Panc1 (cell line): ENCODE measurements at regions not wholly inside any gene's neighbourhood (a gene's known extent, or its start where the extent isn't known, plus 50 kb on each side); places are given as distances from the start of the nearest gene placed in this dataset.

Source experiments
- ATAC-seq: fragments of 200-7000 bp; cut with Tn5 transposase; 2 replicates; pipeline ENCODE4 v1.9.1; 2020; ENCODE audit warnings: mild to moderate bottlenecking, moderate library complexity
- BruUV-seq: library from RNA; stranded (reverse); fragments of 400-500 nt; replicated peaks from 2 replicates; lab custom pipeline; 2021; lab: Mats Ljungman, UMichigan
- CTCF ChIA-PET: fragments of 300-600 bp; sonication (Branson Sonifier 250); formaldehyde crosslinking; loops from one replicate; lab custom pipeline; 2022; ENCODE audit warnings: antibody characterized with exemption; lab: Charles Lee
- POLR2A ChIA-PET: fragments of 300-600 bp; sonication (Branson Sonifier 250); formaldehyde crosslinking; loops from one replicate; lab custom pipeline; 2022; ENCODE audit warnings: antibody characterized with exemption; lab: Charles Lee
- DNase-seq: peaks from one replicate; pipeline ENCODE4 v3.0.0-alpha.2; 2010; ENCODE audit warnings: low read depth, low spot score
- H3K27ac ChIP-seq: 2 replicates; pipeline ENCODE4 v1.5.1; 2011; ENCODE audit warnings: mild to moderate bottlenecking, low read length, inconsistent platforms
- H3K27me3 ChIP-seq: fragments of 200-500 bp; sonication (Bioruptor generic); 2 replicates; pipeline ENCODE4 v1.6.0; 2014; ENCODE audit warnings: low read length, inconsistent platforms; ENCODE audit not compliant: control insufficient read depth, insufficient read depth
- H3K36me3 ChIP-seq: fragments of 200-500 bp; sonication (Bioruptor generic); 2 replicates; pipeline ENCODE4 v1.5.1; 2014; ENCODE audit warnings: inconsistent platforms, mild to moderate bottlenecking, low read length, moderate library complexity; ENCODE audit not compliant: control insufficient read depth, insufficient read depth
- H3K4me1 ChIP-seq: 2 replicates; pipeline ENCODE4 v1.5.1; 2011; ENCODE audit warnings: inconsistent platforms, mild to moderate bottlenecking, low read length, moderate library complexity; ENCODE audit not compliant: control insufficient read depth, insufficient read depth
- H3K4me3 ChIP-seq, 2 experiments: 2 replicates each; pipeline ENCODE4 v1.5.1; 2011 to 2012; ENCODE audit warnings: low read depth in 2 of 2, low read length in 2 of 2, mild to moderate bottlenecking in 2 of 2, inconsistent platforms in 1 of 2, moderate library complexity in 1 of 2
- H3K9me3 ChIP-seq: fragments of 200-500 bp; sonication (Bioruptor generic); 2 replicates; pipeline ENCODE4 v1.5.1; 2014; ENCODE audit warnings: low read depth, mild to moderate bottlenecking, inconsistent platforms, low read length, moderate library complexity; ENCODE audit not compliant: control insufficient read depth, insufficient read depth
- POLR2AphosphoS5 ChIP-seq: IDR thresholded peaks from 2 replicates; pipeline ENCODE4 v1.6.1; 2012; ENCODE audit warnings: mild to moderate bottlenecking, low read depth, low read length, moderate library complexity
- SIN3A ChIP-seq: IDR thresholded peaks from 2 replicates; pipeline ENCODE4 v1.6.1; 2012; ENCODE audit warnings: low read depth, mild to moderate bottlenecking, low read length, moderate library complexity, borderline replicate concordance; ENCODE audit not compliant: insufficient read depth
- TCF7L2 ChIP-seq: IDR thresholded peaks from 2 replicates; pipeline ENCODE4 v1.6.1; 2011; ENCODE audit warnings: mild to moderate bottlenecking, low read depth, low read length, inconsistent platforms
- in situ Hi-C: cut with HindIII; loops from 2 replicates; pipeline ENCODE4 v1.10.0; 2016; ENCODE audit warnings: low sequenced_read_pairs, low pct_unique_long_range_greater_than_20kb
- intact Hi-C: fragments of 100-400 bp; cut with micrococcal nuclease; formaldehyde crosslinking; loops from one replicate; pipeline ENCODE4 v1.10.0; 2022; ENCODE audit not compliant: unreplicated experiment
- TF ChIP-seq, protein P1 (sequence below), 2 experiments: IDR thresholded peaks; 2 replicates each; pipeline ENCODE4 v1.6.1; 2011 to 2012; ENCODE audit warnings: low read depth in 2 of 2, control low read depth in 1 of 2, low read length in 1 of 2, mild to moderate bottlenecking in 1 of 2, moderate library complexity in 1 of 2; ENCODE audit not compliant: insufficient read depth in 1 of 2
- TF ChIP-seq, protein P2 (sequence below): fragments of 450-650 bp; IDR thresholded peaks from 2 replicates; pipeline ENCODE4 v1.5.1; 2017; ENCODE audit warnings: mild to moderate bottlenecking

DNA sequence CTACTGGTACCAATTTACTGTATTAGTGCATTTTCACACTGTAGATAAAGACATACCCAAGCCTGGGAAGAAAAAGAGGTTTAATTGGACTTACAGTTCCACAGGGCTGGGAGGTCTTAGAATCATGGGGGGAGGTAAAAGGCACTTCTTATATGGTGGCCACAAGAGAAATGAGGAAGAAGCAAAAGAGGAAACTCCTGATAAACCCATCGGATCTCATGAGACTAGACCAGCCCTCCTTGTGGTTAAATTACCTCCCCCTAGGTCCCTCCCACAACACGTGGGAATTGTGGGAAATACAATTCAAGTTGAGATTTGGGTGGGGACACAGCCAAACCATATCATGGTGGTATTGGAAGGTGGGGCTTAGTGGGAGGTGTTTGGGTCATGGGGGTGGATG is 56.5 kb upstream of the SPDL1 start:
- in situ Hi-C loops, result no loop called here
- ChIA-PET CTCF (no interaction called here), POLR2A (no interaction called here)
- Histone ChIP-seq H3K36me3 (no peaks in the 10 kb centered on the region), H3K27me3 (no peaks in the 10 kb centered on the region), H3K4me3 (no peak overlapping the region), H3K27ac (no peak overlapping the region), H3K4me1 (no peaks in the 10 kb centered on the region; the same call in 1 of the 2 replicates), H3K9me3 (no peaks in the 10 kb centered on the region)
- intact Hi-C loops, result no loop called here
- BruUV-seq, result no TSS peak
- ATAC-seq, result no peak
- no peak for DNase-seq
- TF ChIP-seq TCF7L2 (no peak), SIN3A (no peak), POLR2AphosphoS5 (no peak)
- TF ChIP-seq, protein P1, sequence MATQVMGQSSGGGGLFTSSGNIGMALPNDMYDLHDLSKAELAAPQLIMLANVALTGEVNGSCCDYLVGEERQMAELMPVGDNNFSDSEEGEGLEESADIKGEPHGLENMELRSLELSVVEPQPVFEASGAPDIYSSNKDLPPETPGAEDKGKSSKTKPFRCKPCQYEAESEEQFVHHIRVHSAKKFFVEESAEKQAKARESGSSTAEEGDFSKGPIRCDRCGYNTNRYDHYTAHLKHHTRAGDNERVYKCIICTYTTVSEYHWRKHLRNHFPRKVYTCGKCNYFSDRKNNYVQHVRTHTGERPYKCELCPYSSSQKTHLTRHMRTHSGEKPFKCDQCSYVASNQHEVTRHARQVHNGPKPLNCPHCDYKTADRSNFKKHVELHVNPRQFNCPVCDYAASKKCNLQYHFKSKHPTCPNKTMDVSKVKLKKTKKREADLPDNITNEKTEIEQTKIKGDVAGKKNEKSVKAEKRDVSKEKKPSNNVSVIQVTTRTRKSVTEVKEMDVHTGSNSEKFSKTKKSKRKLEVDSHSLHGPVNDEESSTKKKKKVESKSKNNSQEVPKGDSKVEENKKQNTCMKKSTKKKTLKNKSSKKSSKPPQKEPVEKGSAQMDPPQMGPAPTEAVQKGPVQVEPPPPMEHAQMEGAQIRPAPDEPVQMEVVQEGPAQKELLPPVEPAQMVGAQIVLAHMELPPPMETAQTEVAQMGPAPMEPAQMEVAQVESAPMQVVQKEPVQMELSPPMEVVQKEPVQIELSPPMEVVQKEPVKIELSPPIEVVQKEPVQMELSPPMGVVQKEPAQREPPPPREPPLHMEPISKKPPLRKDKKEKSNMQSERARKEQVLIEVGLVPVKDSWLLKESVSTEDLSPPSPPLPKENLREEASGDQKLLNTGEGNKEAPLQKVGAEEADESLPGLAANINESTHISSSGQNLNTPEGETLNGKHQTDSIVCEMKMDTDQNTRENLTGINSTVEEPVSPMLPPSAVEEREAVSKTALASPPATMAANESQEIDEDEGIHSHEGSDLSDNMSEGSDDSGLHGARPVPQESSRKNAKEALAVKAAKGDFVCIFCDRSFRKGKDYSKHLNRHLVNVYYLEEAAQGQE (IDR thresholded peaks at IDR 0.05; ENCODE audit: insufficient read depth in 1 of 2, low read depth in 2 of 2, low read length in 1 of 2), result no peak
- TF ChIP-seq, protein P2, sequence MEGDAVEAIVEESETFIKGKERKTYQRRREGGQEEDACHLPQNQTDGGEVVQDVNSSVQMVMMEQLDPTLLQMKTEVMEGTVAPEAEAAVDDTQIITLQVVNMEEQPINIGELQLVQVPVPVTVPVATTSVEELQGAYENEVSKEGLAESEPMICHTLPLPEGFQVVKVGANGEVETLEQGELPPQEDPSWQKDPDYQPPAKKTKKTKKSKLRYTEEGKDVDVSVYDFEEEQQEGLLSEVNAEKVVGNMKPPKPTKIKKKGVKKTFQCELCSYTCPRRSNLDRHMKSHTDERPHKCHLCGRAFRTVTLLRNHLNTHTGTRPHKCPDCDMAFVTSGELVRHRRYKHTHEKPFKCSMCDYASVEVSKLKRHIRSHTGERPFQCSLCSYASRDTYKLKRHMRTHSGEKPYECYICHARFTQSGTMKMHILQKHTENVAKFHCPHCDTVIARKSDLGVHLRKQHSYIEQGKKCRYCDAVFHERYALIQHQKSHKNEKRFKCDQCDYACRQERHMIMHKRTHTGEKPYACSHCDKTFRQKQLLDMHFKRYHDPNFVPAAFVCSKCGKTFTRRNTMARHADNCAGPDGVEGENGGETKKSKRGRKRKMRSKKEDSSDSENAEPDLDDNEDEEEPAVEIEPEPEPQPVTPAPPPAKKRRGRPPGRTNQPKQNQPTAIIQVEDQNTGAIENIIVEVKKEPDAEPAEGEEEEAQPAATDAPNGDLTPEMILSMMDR, result no peak

DNA sequence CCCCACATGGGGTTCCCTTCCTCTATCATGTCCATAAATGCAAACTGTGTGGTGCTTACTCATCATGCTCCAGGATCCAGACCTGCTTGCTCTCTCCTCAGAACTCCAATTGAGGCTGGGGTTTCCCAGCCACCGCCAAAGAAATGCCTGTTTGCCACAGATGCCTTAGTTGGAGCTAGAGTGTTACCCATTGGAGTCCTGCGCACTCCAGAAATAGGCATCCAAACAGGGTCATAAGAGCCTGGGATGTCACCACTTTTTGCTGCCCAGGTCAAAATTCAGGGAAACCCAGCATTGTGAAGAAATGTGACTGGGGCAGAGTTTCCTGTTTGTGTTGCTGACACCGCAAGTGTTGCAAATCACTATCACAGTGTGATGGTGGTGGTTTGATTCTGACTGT is 60.7 kb upstream of the SPDL1 start:
- Histone ChIP-seq H3K9me3 (no peaks in the 10 kb centered on the region), H3K4me1 (no peaks in the 10 kb centered on the region), H3K4me3 (no peak overlapping the region), H3K36me3 (no peaks in the 10 kb centered on the region), H3K27me3 (no peaks in the 10 kb centered on the region), H3K27ac (no peak overlapping the region)
- intact Hi-C loops (no loop called here), in situ Hi-C loops (no loop called here)
- DNase-seq (no peak), ATAC-seq (0 out of 2 replicates have a peak, but pooled peaks have one; percentile 30)
- TF ChIP-seq SIN3A (no peak), TCF7L2 (no peak), POLR2AphosphoS5 (no peak)
- TF ChIP-seq, protein P2, result no peak
- TF ChIP-seq, protein P1 (IDR thresholded peaks at IDR 0.05; ENCODE audit: insufficient read depth in 1 of 2, low read depth in 2 of 2, low read length in 1 of 2), result no peak
- ChIA-PET POLR2A (no interaction called here), CTCF (no interaction called here)
- BruUV-seq, result no TSS peak
